ENCODE measurements at regions not wholly inside any gene's neighbourhood (a gene's known extent, or its start where the extent isn't known, plus 50 kb on each side); places are given as distances from the start of the nearest gene placed in this dataset.
"Not testable (repeated sequence)": the region's sequence is repeated elsewhere in the genome, so short reads cannot be mapped to it uniquely, and the experiment has no call there.

DNA sequence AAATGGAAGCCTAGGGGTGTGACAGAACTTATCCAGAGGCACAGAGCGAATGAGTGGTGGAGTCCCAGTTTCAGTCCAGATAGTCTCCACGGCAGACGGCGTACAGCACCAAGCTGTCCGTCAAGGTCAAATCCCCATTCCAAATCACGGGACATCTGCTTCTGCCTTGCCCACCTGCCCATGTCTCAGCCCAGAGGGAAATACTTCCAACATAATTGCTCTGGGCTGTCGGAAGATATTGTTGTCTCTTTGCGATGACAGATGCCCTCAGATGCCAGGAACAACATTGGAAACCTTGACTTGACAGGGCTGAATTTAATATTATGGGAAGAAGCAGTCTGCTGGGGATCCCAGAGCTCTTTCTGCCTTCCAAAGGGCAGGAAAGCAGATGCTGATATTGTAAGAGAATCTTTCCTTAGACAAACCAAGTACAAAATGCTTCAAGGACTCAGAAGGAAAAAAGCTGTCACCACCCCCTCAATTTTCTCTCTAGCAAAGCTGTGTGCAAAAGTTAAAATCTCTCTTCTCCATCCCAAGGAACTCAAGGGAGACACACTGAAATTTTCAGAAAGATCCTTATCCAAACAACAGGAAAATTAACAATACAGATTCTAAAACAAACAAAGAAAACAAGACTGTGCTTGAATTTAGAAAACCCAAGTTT lies 364.0 kb downstream of the LRATD1 start:
- no peak for DNase-seq

GRCh38 chr2:14998546-14998945 lies 366.0 kb downstream of the LRATD1 start:
- DNase-seq: no peak

GRCh38 chr2:14999114-14999661 lies 366.7 kb downstream of the LRATD1 start:
- DNase-seq: no peak

- DNase-seq: not testable (repeated sequence)
These were observed 370.0 kb downstream of the LRATD1 start for GRCh38 chr2:15002519-15002918.

- DNase-seq: no peak
These were observed 374.1 kb downstream of the LRATD1 start for GRCh38 chr2:15006667-15007066.

DNA sequence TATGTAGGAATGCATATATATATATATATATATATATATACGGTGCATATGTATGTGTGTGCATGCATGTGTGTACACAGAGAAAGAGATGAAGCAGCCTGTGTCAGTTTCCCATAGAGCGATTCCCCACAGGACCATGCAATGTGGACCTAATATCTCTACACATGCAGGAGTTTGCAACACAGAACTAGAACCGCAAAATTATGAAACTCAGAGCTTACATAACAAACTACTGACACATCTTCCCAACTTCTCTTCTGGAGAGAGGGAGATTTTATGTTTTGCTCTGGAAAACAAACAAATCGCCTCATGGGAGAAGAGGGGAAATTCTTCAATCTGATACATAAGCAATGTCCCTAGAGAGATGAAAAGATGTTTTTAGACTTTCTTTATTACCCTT lies 377.2 kb downstream of the LRATD1 start:
- DNase-seq: no peak

DNA sequence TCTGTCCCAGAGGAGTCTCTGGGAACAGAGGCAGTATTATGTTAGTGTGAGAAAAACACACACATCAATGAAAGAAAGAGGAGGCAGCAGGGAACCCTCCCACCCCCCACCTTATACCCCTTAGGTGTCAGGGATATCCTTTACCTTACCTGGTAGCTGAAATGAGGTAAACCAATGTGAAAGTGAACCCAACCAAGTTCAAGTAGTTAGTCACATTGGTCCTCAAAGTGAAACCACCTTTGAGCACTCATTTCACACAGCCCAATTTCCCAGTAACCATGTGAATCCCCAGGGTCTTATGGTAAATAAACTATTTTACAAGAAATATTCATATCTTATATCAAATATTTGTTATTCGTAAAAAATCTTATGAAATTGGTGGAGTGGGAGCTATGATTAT lies 377.8 kb downstream of the LRATD1 start:
- no peak for DNase-seq

GRCh38 chr2:15018814-15019213 lies 386.3 kb downstream of the LRATD1 start:
- DNase-seq: no peak

- no peak for DNase-seq
These were observed 390.7 kb downstream of the LRATD1 start for GRCh38 chr2:15023221-15023620.

- DNase-seq: no peak
These were observed 395.9 kb downstream of the LRATD1 start for GRCh38 chr2:15028406-15028805.

DNA sequence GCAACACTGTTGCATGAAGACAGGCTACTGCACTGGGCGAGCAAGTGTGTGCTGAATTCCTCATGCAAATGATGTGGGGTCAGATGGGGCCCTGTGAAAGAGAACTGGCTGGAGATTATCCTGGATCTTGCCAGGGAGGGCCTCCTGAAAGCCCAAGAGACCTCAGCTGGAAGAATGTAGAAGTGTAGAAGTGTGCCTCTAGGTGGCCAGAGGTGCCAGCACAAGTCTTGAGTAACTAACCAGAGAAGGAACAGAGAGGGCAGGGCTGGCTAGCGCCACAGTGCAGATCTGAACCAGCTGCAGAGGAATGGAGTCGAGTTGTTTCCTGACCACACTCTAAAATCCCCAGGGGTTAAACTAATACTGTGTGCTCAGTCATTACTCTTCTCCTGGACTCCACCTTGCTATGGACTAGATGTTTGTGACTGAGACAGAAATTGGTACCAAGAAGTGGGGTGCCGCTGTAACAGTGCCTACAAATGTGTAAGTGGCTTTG lies 399.3 kb downstream of the LRATD1 start:
- DNase-seq: no peak

- no peak for DNase-seq
These were observed 401.7 kb downstream of the LRATD1 start for GRCh38 chr2:15034246-15034645.

- DNase-seq: no peak
These were observed 402.3 kb downstream of the LRATD1 start for GRCh38 chr2:15034860-15035259.

- no peak for DNase-seq
These were observed 406.1 kb downstream of the LRATD1 start for GRCh38 chr2:15038366-15039364.

DNA sequence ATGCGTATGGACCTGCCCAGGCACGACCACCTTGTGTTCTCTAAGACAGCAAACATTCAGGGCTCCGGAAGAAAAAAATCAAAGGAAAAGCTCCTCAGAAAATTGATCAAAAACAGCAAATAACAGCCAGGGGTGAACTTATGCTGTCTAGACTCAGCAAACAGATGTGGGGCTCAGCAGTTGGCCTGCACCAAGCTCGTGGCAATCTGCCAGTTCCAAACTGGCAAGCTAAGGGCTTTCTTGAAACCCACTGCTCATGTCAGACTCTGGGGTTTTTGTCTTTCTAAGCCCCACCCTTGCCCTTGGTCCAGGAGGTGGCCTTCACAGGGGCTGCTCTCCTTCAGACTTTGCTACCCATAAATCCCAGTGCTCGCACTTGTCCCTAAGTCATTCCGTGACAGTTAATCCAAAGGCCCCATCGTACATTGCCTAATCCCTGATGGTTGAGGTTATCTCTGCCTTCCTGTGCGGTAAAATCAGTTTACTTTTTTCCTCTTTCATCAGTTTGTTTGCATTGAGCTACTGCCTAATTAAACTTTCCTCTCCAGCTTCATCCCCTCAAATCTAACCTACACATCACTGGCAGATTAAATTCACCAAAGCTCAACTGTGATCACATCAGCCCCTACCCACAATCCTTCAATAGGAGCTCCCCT lies 408.0 kb downstream of the LRATD1 start:
- DNase-seq: no peak

DNA sequence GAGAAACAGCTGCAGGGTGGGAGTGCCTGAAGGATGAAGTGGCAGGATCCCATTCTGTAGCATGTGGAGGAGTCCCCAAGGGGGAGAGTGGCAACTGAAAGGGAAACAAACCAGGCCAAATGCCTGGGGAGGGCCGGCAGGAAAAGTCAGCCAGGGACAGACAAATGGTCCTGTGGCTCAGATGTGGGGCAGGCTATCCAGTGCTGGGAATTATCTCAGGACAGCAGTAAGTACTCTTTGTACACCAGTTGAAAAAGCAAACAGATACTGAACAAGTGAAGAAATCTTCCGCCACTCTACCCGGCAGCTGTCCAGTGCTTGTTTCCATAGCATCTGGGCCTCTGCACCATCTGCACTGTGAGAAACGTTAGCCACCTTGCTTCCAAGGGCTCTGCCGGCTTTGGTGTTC lies 408.9 kb downstream of the LRATD1 start:
- DNase-seq: no peak

DNA sequence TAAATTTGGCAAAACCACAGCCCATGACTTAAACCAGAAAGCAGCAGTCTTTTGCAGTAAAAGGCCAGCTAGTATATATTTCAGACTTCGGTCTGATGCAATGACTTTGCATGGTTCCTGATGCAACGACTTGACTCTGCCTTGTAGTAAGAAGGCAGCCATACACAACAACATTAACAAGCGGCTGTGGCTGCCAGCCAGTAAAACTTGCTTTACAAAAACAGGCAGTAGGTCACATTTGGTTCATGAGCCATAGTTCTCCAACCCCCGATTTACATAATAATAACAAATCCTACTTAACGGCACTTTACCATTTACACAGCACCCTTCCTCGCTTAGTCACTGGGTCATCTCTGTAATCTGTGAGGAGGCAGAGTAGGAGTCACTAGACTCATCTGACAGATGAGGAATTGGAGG lies 410.3 kb downstream of the LRATD1 start:
- no peak for DNase-seq

GRCh38 chr2:15043336-15044058 lies 411.0 kb downstream of the LRATD1 start:
- no peak for DNase-seq

DNA sequence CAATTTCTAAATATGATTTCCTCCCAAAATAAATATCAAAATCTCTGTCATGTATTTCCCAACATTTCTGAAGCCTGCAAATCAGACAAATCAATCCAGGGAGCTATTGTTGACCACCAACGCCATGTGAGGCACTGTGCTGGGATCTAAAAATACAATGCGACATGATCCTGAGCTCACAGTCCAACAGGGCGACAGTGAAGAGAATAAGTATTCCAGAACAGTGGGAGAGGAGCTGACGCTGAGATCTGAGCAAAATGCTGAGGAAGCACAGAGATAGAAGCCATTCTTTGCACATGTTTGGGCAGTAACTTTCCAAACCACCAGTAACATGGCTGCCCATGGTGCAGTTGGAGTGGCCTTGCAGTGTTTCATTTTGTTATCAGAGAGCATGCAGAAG lies 412.5 kb downstream of the LRATD1 start:
- no peak for DNase-seq

GRCh38 chr2:15047184-15047583 lies 414.7 kb downstream of the LRATD1 start:
- no peak for DNase-seq

GRCh38 chr2:15048000-15048399 lies 415.5 kb downstream of the LRATD1 start:
- no peak for DNase-seq

Measured in activated CD8-positive, alpha-beta memory T cell treated with anti-CD3 and anti-CD28 coated beads, Interleukin-2, amount 50 U/mL, for 4 hours (primary cell).